ENCODE measurements at regions not wholly inside any gene's neighbourhood (a gene's known extent, or its start where the extent isn't known, plus 50 kb on each side); places are given as distances from the start of the nearest gene placed in this dataset.

GRCh38 chr7:159253657-159254056 is 109.0 kb upstream of the VIPR2 start:
- DNase-seq = no peak

- DNase-seq = no peak
These were observed 105.8 kb upstream of the VIPR2 start for GRCh38 chr7:159250471-159250870.

GRCh38 chr7:159249671-159250070 is 105.0 kb upstream of the VIPR2 start:
- no peak for DNase-seq

GRCh38 chr7:159247910-159248309 is 103.2 kb upstream of the VIPR2 start:
- DNase-seq = no peak

GRCh38 chr7:159246702-159247480 is 102.2 kb upstream of the VIPR2 start:
- DNase-seq = no peak

GRCh38 chr7:159240962-159241361 is 96.3 kb upstream of the VIPR2 start:
- no peak for DNase-seq

GRCh38 chr7:159239028-159239427 is 94.4 kb upstream of the VIPR2 start:
- no peak for DNase-seq

GRCh38 chr7:159238541-159238940 is 93.9 kb upstream of the VIPR2 start:
- no peak for DNase-seq

- no peak for DNase-seq
These were observed 92.5 kb upstream of the VIPR2 start for GRCh38 chr7:159237022-159237653.

GRCh38 chr7:159231017-159231416 is 86.3 kb upstream of the VIPR2 start:
- no peak for DNase-seq

GRCh38 chr7:159229683-159230475 is 85.2 kb upstream of the VIPR2 start:
- no peak for DNase-seq

- DNase-seq = no peak
These were observed 82.8 kb upstream of the VIPR2 start for GRCh38 chr7:159227433-159227832.

GRCh38 chr7:159226011-159226702 is 81.5 kb upstream of the VIPR2 start:
- DNase-seq = no peak

- DNase-seq = no peak
These were observed 73.9 kb upstream of the VIPR2 start for GRCh38 chr7:159218607-159219006.

GRCh38 chr7:159218170-159218569 is 73.5 kb upstream of the VIPR2 start:
- DNase-seq = no peak

- DNase-seq = no peak
These were observed 70.4 kb upstream of the VIPR2 start for GRCh38 chr7:159215076-159215475.

GRCh38 chr7:159213253-159213652 is 68.6 kb upstream of the VIPR2 start:
- no peak for DNase-seq

GRCh38 chr7:159212226-159212625 is 67.6 kb upstream of the VIPR2 start:
- DNase-seq = no peak

GRCh38 chr7:159211540-159212182 is 67.0 kb upstream of the VIPR2 start:
- DNase-seq = no peak

GRCh38 chr7:159210581-159211235 is 66.0 kb upstream of the VIPR2 start:
- DNase-seq = no peak

GRCh38 chr7:159209429-159209828 is 64.8 kb upstream of the VIPR2 start:
- no peak for DNase-seq

GRCh38 chr7:159207951-159208350 is 63.3 kb upstream of the VIPR2 start:
- DNase-seq = no peak

Measured in stimulated activated CD8-positive, alpha-beta memory T cell treated with anti-CD3 and anti-CD28 coated beads, Interleukin-4, amount 100 ng/mL, for 48 hours (primary cell).